ENCODE measurements at regions not wholly inside any gene's neighbourhood (a gene's known extent, or its start where the extent isn't known, plus 50 kb on each side); places are given as distances from the start of the nearest gene placed in this dataset.

DNA sequence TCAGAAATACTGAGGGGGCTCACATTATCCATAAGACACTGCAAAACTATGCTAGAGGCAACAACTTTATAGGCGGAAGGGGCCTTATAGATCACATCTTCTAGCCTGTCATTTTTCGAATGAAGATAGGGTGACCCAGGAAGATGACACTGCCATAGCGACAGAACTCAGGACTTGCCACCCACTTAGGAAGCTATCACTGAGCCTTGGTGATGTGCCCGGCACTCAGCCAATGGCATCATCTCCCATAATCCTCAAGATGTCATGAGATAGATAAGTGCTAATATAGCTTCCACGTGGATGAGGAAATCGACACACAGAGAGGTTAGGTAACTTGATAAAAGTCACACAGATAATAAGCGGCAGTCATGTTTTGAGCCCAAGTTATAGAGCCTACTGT is 346.6 kb downstream of the DHX15 start:
- Mint-ChIP-seq H3K4me3 (no peak overlapping the region), H3K27me3 (peaks cover 0 to 13% (median 2%) of the 10 kb centered on the region in 5 donors), H3K27ac (no peak overlapping the region), H3K9me3 (no peaks in the 10 kb centered on the region), H3K36me3 (no peaks in the 10 kb centered on the region), H3K4me1 (no peaks in the 10 kb centered on the region)
- POLR2A ChIA-PET: no interaction called here
- no peak for DNase-seq
- no peak for ATAC-seq

DNA sequence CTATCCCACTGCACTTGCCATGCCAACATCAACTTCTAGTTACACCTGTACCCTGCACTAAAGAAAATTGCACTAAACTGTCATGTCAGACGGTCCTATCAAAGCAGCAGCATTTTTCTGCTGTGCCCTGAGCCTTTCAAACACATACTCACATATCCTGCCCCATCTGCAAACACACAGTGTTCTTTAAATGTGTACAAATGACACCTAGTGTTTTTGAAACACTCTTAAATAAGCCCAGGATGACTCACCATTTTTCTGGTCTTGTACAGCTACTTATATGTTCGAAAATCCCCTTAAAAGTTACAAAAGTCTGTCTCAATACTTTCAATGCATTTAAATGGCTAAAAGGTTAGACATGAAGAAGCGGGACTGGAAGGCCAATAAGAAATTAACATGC is 346.7 kb upstream of the PPARGC1A start:
- DNase-seq (no peak), ATAC-seq (no peak)
- peaks cover 0 to 6% (median 0%) of the 10 kb centered on the region in 5 donors for H3K27me3 Mint-ChIP-seq
- no peak overlapping the region for H3K4me3 Mint-ChIP-seq
- H3K36me3 Mint-ChIP-seq: no peaks in the 10 kb centered on the region
- H3K4me1 Mint-ChIP-seq: no peaks in the 10 kb centered on the region
- POLR2A ChIA-PET: no interaction called here
- no peak overlapping the region for H3K27ac Mint-ChIP-seq
- H3K9me3 Mint-ChIP-seq: no peaks in the 10 kb centered on the region

DNA sequence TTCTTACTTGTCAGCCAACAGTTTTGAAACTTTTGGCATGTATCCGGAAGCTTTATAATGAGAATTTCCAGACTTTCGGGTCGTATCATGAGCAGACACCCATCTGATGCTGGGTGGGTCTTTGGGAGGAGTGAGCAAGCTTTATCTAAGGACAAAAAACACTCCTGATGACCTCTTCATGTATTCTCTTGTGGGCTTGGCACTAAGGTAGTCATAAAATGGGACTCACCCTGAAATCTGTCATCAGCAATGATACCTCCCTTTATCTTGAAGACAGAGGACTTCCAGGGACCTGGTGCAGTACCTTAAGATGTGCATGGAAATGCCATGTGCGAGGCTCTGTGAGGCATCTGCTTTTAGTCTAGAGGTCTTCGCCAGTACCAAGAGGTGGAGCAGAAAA is 346.3 kb upstream of the PPARGC1A start:
- H3K27me3 Mint-ChIP-seq: peaks cover 0 to 6% (median 0%) of the 10 kb centered on the region in 5 donors
- ATAC-seq: no peak

GRCh38 chr4:24235618-24236017 is 345.8 kb upstream of the PPARGC1A start:
- H3K27ac Mint-ChIP-seq: no peak overlapping the region
- POLR2A ChIA-PET: no interaction called here
- no peaks in the 10 kb centered on the region for H3K9me3 Mint-ChIP-seq
- no peak overlapping the region for H3K4me3 Mint-ChIP-seq
- peaks cover 0 to 6% (median 0%) of the 10 kb centered on the region in 5 donors for H3K27me3 Mint-ChIP-seq
- H3K36me3 Mint-ChIP-seq: no peaks in the 10 kb centered on the region
- no peaks in the 10 kb centered on the region for H3K4me1 Mint-ChIP-seq
- no peak for ATAC-seq
- DNase-seq: no peak

More for the DNA sequence above, 346.3 kb upstream of the PPARGC1A start:
- Mint-ChIP-seq H3K27ac (no peak overlapping the region), H3K36me3 (no peaks in the 10 kb centered on the region), H3K4me1 (no peaks in the 10 kb centered on the region), H3K4me3 (no peak overlapping the region), H3K9me3 (no peaks in the 10 kb centered on the region)
- POLR2A ChIA-PET: no interaction called here
- no peak for DNase-seq

DNA sequence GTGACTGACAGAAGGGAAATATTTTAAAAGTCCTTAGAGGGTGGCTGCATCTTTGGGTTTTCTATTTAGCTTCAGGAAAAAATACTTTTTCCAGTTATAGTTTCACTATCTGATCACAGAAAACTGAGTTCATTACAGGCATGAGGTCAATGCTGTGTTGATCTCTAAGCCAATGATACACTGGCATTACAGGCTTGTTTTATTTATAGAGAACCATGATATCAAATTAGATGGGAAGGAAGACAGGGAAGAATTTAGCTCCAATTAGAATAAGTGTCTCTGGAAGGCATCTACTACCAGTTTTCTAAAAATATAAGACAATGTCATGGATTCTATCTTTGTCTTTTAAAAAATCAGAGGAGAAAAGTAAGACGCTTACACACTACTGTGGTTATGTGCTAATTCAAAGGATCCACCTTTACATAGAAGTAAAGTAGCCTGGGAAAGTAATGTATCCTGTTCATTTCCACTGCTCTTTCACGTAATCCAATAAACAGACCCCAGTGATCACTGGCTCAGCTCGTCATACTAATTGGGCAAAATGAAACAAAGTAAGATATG is 344.5 kb upstream of the PPARGC1A start:
- peaks cover 0 to 5% (median 0%) of the 10 kb centered on the region in 3 donors for H3K36me3 Mint-ChIP-seq
- no peak overlapping the region for H3K27ac Mint-ChIP-seq
- H3K4me1 Mint-ChIP-seq: no peaks in the 10 kb centered on the region
- peaks cover 0 to 10% (median 0%) of the 10 kb centered on the region in 5 donors for H3K27me3 Mint-ChIP-seq
- POLR2A ChIA-PET: no interaction called here
- no peak for ATAC-seq
- peaks cover 0 to 8% (median 0%) of the 10 kb centered on the region in 9 donors for H3K9me3 Mint-ChIP-seq
- H3K4me3 Mint-ChIP-seq: no peak overlapping the region
- no peak for DNase-seq

DNA sequence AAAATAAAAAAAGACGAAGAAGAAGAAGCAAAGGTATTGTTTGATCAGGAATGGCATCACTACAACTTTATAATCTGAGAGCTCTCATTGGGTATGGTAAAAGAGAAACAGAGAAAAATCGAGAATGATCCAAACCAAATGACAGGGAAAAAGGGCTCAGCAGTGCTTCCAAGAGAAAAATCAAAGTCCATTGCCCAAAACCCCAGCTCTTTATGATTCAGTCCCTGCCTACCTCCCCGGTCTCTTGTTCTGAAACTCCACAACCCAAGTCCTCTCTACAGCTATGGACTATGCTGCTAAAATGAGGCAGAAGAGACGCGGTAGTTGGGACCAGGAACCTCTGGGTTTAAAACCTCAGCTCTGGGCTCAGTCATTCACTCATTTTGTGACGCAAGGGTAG is 341.1 kb upstream of the PPARGC1A start:
- Mint-ChIP-seq H3K4me3 (no peak overlapping the region), H3K27ac (no peak overlapping the region), H3K36me3 (peaks cover 0 to 9% (median 0%) of the 10 kb centered on the region in 3 donors), H3K27me3 (peaks cover 0 to 10% (median 2%) of the 10 kb centered on the region in 5 donors), H3K9me3 (peaks cover 0 to 13% (median 4%) of the 10 kb centered on the region in 9 donors), H3K4me1 (no peaks in the 10 kb centered on the region)
- DNase-seq (no peak), ATAC-seq (no peak)
- POLR2A ChIA-PET: no interaction called here

GRCh38 chr4:24229978-24230377 is 340.1 kb upstream of the PPARGC1A start:
- peaks cover 0 to 9% (median 0%) of the 10 kb centered on the region in 3 donors for H3K36me3 Mint-ChIP-seq
- DNase-seq (no peak), ATAC-seq (no peak)
- POLR2A ChIA-PET: no interaction called here
- peaks cover 0 to 10% (median 2%) of the 10 kb centered on the region in 5 donors for H3K27me3 Mint-ChIP-seq
- no peaks in the 10 kb centered on the region for H3K4me1 Mint-ChIP-seq
- peaks cover 0 to 18% (median 5%) of the 10 kb centered on the region in 9 donors for H3K9me3 Mint-ChIP-seq
- no peak overlapping the region for H3K4me3 Mint-ChIP-seq
- H3K27ac Mint-ChIP-seq: no peak overlapping the region

GRCh38 chr4:24228692-24229091 is 338.8 kb upstream of the PPARGC1A start:
- no peak for ATAC-seq
- Mint-ChIP-seq H3K27me3 (peaks cover 0 to 19% (median 2%) of the 10 kb centered on the region in 5 donors), H3K36me3 (peaks cover 0 to 9% (median 0%) of the 10 kb centered on the region in 3 donors), H3K9me3 (peaks cover 0 to 31% (median 7%) of the 10 kb centered on the region in 9 donors), H3K4me3 (no peak overlapping the region), H3K4me1 (no peaks in the 10 kb centered on the region), H3K27ac (no peak overlapping the region)
- POLR2A ChIA-PET: no interaction called here
- DNase-seq: no peak

DNA sequence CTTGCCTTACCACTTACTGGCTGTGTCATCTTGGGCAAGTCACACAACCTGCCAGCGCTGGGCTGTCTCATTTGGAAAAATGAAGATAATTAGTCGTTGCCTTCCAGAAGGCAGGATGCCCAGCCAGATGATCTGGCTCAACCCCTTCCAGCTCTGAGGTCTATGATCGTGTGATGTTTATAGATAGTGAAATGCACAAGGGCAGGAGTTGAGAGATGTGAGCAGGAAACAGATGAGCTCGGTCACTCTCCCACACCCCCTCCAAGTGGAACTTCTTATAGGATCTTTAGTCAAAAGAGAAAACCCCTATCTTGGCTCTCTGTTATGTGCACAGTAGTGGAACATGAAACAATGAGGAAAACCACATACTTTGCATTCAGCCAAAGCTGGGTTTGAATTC is 336.8 kb upstream of the PPARGC1A start:
- H3K27me3 Mint-ChIP-seq: peaks cover 0 to 20% (median 2%) of the 10 kb centered on the region in 5 donors
- POLR2A ChIA-PET: no interaction called here
- ATAC-seq: no peak
- peaks cover 0 to 9% (median 0%) of the 10 kb centered on the region in 3 donors for H3K36me3 Mint-ChIP-seq
- H3K27ac Mint-ChIP-seq: no peak overlapping the region
- H3K9me3 Mint-ChIP-seq: peaks cover 0 to 32% (median 7%) of the 10 kb centered on the region in 9 donors
- H3K4me3 Mint-ChIP-seq: no peak overlapping the region
- DNase-seq: no peak
- no peaks in the 10 kb centered on the region for H3K4me1 Mint-ChIP-seq

DNA sequence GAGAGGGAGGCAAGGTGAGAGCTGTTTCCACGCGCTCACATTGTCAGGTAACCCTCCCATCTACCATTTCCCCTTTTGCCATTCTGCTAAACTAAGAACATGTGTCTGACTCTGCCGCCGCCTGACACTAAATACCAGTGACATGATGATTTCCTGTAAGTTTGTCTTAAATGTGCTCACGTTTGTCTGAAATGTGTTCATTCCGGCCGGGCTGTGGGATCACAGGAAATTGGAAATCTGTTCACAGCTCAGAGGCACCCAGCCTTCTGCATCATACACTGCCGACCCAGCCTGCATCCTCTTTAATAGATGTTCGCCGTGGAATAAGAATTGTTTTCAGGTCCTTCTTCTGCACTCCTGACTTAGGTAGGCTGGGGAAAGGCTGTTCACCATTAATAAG is 336.2 kb upstream of the PPARGC1A start:
- POLR2A ChIA-PET: no interaction called here
- ATAC-seq (no peak), DNase-seq (no peak)
- Mint-ChIP-seq H3K27me3 (peaks cover 0 to 20% (median 2%) of the 10 kb centered on the region in 5 donors), H3K27ac (no peak overlapping the region), H3K4me1 (no peaks in the 10 kb centered on the region), H3K4me3 (no peak overlapping the region), H3K9me3 (peaks cover 0 to 32% (median 9%) of the 10 kb centered on the region in 9 donors), H3K36me3 (peaks cover 0 to 9% (median 0%) of the 10 kb centered on the region in 3 donors)

GRCh38 chr4:24224446-24224845 is 334.6 kb upstream of the PPARGC1A start:
- Mint-ChIP-seq H3K4me3 (no peak overlapping the region), H3K27ac (no peak overlapping the region), H3K9me3 (peaks cover 0 to 29% (median 9%) of the 10 kb centered on the region in 9 donors), H3K27me3 (peaks cover 0 to 10% (median 2%) of the 10 kb centered on the region in 5 donors), H3K36me3 (peaks cover 0 to 4% (median 0%) of the 10 kb centered on the region in 3 donors), H3K4me1 (peaks cover 0 to 1% (median 0%) of the 10 kb centered on the region in 4 donors)
- POLR2A ChIA-PET: no interaction called here
- no peak for DNase-seq
- no peak for ATAC-seq

GRCh38 chr4:24219209-24219608 is 329.4 kb upstream of the PPARGC1A start:
- Mint-ChIP-seq H3K9me3 (peaks cover 0 to 16% (median 4%) of the 10 kb centered on the region in 9 donors), H3K4me3 (no peak overlapping the region), H3K4me1 (peaks cover 0 to 1% (median 0%) of the 10 kb centered on the region in 4 donors), H3K27me3 (peaks cover 0 to 14% (median 2%) of the 10 kb centered on the region in 5 donors), H3K36me3 (no peaks in the 10 kb centered on the region), H3K27ac (no peak overlapping the region)
- POLR2A ChIA-PET: no interaction called here
- DNase-seq (no peak), ATAC-seq (no peak)

GRCh38 chr4:24218566-24218965 is 328.7 kb upstream of the PPARGC1A start:
- H3K4me3 Mint-ChIP-seq: no peak overlapping the region

GRCh38 chr4:24214796-24215195 is 324.9 kb upstream of the PPARGC1A start:
- Mint-ChIP-seq H3K36me3 (no peaks in the 10 kb centered on the region), H3K9me3 (peaks cover 0 to 8% (median 2%) of the 10 kb centered on the region in 9 donors), H3K4me1 (peaks cover 0 to 1% (median 0%) of the 10 kb centered on the region in 4 donors), H3K27me3 (peaks cover 0 to 8% (median 3%) of the 10 kb centered on the region in 5 donors), H3K4me3 (no peak overlapping the region), H3K27ac (no peak overlapping the region)
- ATAC-seq (no peak), DNase-seq (no peak)
- POLR2A ChIA-PET: no interaction called here

More at GRCh38 chr4:24218566-24218965, 328.7 kb upstream of the PPARGC1A start:
- DNase-seq: no peak
- H3K27ac Mint-ChIP-seq: no peak overlapping the region
- H3K4me1 Mint-ChIP-seq: peaks cover 0 to 1% (median 0%) of the 10 kb centered on the region in 4 donors
- peaks cover 0 to 8% (median 2%) of the 10 kb centered on the region in 5 donors for H3K27me3 Mint-ChIP-seq
- peaks cover 0 to 10% (median 3%) of the 10 kb centered on the region in 9 donors for H3K9me3 Mint-ChIP-seq
- POLR2A ChIA-PET: no interaction called here
- H3K36me3 Mint-ChIP-seq: no peaks in the 10 kb centered on the region
- ATAC-seq: no peak
